Transverse colon (tissue), 4 donors: ENCODE measurements at regions not wholly inside any gene's neighbourhood (a gene's known extent, or its start where the extent isn't known, plus 50 kb on each side); places are given as distances from the start of the nearest gene placed in this dataset.

Source experiments
- CTCF ChIP-seq, 5 experiments: fragments of 200-600 bp in 3 of 5; fragments of 450-650 bp in 2 of 5; sonication (generic) in 3 of 5; IDR thresholded peaks; 1 replicate in 2 of 5; 2 replicates in 3 of 5; pipeline ENCODE4 v1.5.1; 2016 to 2017; ENCODE audit warnings: antibody characterized with exemption in 5 of 5, inconsistent platforms in 3 of 5, mild to moderate bottlenecking in 2 of 5, moderate library complexity in 1 of 5
- POLR2AphosphoS5 ChIP-seq, 3 donors: sonication (generic); formaldehyde crosslinking; IDR thresholded peaks; one replicate each; pipeline ENCODE4 v1.6.1; 2016; ENCODE audit warnings: antibody characterized with exemption in 3 of 3

- TF ChIP-seq CTCF (IDR thresholded peaks at IDR 0.05): no peak
- no peak for TF ChIP-seq POLR2AphosphoS5 (IDR thresholded peaks at IDR 0.05)
Measured at GRCh38 chr5:144794922-144795321, 624.2 kb downstream of the KCTD16 start.
